Endothelial cell of umbilical vein (primary cell): ENCODE measurements at regions not wholly inside any gene's neighbourhood (a gene's known extent, or its start where the extent isn't known, plus 50 kb on each side); places are given as distances from the start of the nearest gene placed in this dataset.

Experiments used
- BruUV-seq: library from RNA; stranded (reverse); fragments of 400-500 nt; replicated peaks from 2 replicates; lab custom pipeline; 2021; lab: Mats Ljungman, UMichigan
- CTCF ChIA-PET: fragments of 300-600, 350-600 bp; sonication (Branson Sonifier 250); formaldehyde crosslinking; loops from one replicate; lab custom pipeline; 2021; ENCODE audit warnings: antibody characterized with exemption, inconsistent platforms; lab: Charles Lee
- POLR2A ChIA-PET: fragments of 300-600, 350-600 bp; sonication (Branson Sonifier 250); formaldehyde crosslinking; loops from one replicate; lab custom pipeline; 2021; ENCODE audit warnings: antibody characterized with exemption, inconsistent platforms; lab: Charles Lee
- DNase-seq: peaks from one replicate; pipeline ENCODE4 v3.0.0-alpha.2; 2011; ENCODE audit warnings: low read depth, low spot score
- FAIRE-seq: peaks from 2 replicates; lab custom pipeline; 2011; peaks lifted over from hg19 to GRCh38; lab: Jason Lieb, UNC
- H2AFZ ChIP-seq: 2 replicates; pipeline ENCODE4 v1.6.0; 2012; ENCODE audit warnings: low read depth, low read length, control low read depth, inconsistent platforms
- H3K27ac ChIP-seq: 2 replicates; pipeline ENCODE4 v1.5.1; 2011; ENCODE audit warnings: low read depth, mild to moderate bottlenecking, control low read depth, low read length, moderate library complexity; ENCODE audit not compliant: insufficient read depth
- H3K27me3 ChIP-seq, 2 experiments: 2 replicates each; pipeline versions ENCODE4 v1.6.0 to v1.6.1; 2011; ENCODE audit warnings: low read length in 2 of 2, mixed read lengths in 1 of 2; ENCODE audit not compliant: control insufficient read depth in 2 of 2, insufficient read depth in 2 of 2
- H3K36me3 ChIP-seq, 2 experiments: 2 replicates in 1 of 2; 3 replicates in 1 of 2; pipeline ENCODE4 v1.5.1; 2011; ENCODE audit warnings: low read length in 2 of 2, mild to moderate bottlenecking in 1 of 2, moderate library complexity in 1 of 2; ENCODE audit not compliant: control insufficient read depth in 2 of 2, insufficient read depth in 2 of 2; ENCODE audit errors: extremely low read depth in 1 of 2
- H3K4me1 ChIP-seq: 3 replicates; pipeline ENCODE4 v1.5.1; 2011; ENCODE audit warnings: mild to moderate bottlenecking, low read length; ENCODE audit not compliant: control insufficient read depth, insufficient read depth; ENCODE audit errors: extremely low read depth
- H3K4me2 ChIP-seq: 2 replicates; pipeline ENCODE4 v1.6.1; 2011; ENCODE audit warnings: low read length, control low read depth, mixed read lengths; ENCODE audit not compliant: insufficient read depth
- H3K4me3 ChIP-seq, 3 experiments: fragments of 200-600 bp in 1 of 3; sonication (generic), shearing (Covaris generic) in 1 of 3; replicated peaks in 1 of 3; 2 replicates each; pipeline ENCODE4 v1.5.1; 2011 to 2016; ENCODE audit warnings: control low read depth in 3 of 3, low read length in 3 of 3, mild to moderate bottlenecking in 2 of 3, inconsistent platforms in 1 of 3, low read depth in 1 of 3, moderate library complexity in 1 of 3; ENCODE audit not compliant: insufficient read depth in 1 of 3
- H3K79me2 ChIP-seq: 2 replicates; pipeline ENCODE4 v1.6.0; 2012; ENCODE audit warnings: low read length, inconsistent platforms; ENCODE audit not compliant: control insufficient read depth, insufficient read depth
- H3K9ac ChIP-seq: replicated peaks from 2 replicates; pipeline ENCODE3; 2011; ENCODE audit warnings: low read length, control low read depth; ENCODE audit not compliant: insufficient read depth; ENCODE audit errors: extremely low read depth
- H3K9me1 ChIP-seq: replicated peaks from 3 replicates; pipeline ENCODE4 v1.6.0; 2011; ENCODE audit warnings: mild to moderate bottlenecking, low read length; ENCODE audit not compliant: control insufficient read depth, insufficient read depth; ENCODE audit errors: extremely low read depth
- H3K9me3 ChIP-seq: replicated peaks from 2 replicates; pipeline ENCODE4 v1.5.1; 2012; ENCODE audit warnings: low read length, inconsistent platforms; ENCODE audit not compliant: control insufficient read depth, insufficient read depth
- H4K20me1 ChIP-seq: replicated peaks from 2 replicates; pipeline ENCODE3; 2011; ENCODE audit warnings: mild to moderate bottlenecking, low read length; ENCODE audit not compliant: control insufficient read depth, insufficient read depth; ENCODE audit errors: extremely low read depth
- CTCF ChIP-seq, 2 donors: IDR thresholded peaks; 1 replicate in 1 of 2; 2 replicates in 1 of 2; pipeline ENCODE4 v1.5.1; 2011; ENCODE audit warnings: low read length in 2 of 2, mild to moderate bottlenecking in 2 of 2, moderate library complexity in 2 of 2, control low read depth in 1 of 2, inconsistent platforms in 1 of 2, low read depth in 1 of 2; ENCODE audit not compliant: insufficient read depth in 1 of 2; ENCODE audit errors: extremely low read depth in 1 of 2
- GATA2 ChIP-seq: IDR thresholded peaks from 2 replicates; pipeline ENCODE4 v1.7.0; 2011; ENCODE audit warnings: low read depth, mild to moderate bottlenecking, moderate library complexity, mixed read lengths, low read length; ENCODE audit not compliant: insufficient read length, insufficient read depth
- JUN ChIP-seq: IDR thresholded peaks from 2 replicates; pipeline ENCODE4 v1.6.1; 2011; ENCODE audit warnings: borderline replicate concordance, low read depth; ENCODE audit not compliant: insufficient read length, insufficient read depth
- MAX ChIP-seq: IDR thresholded peaks from 2 replicates; pipeline ENCODE4 v1.6.1; 2011; ENCODE audit not compliant: insufficient read depth, insufficient read length
- MYC ChIP-seq: IDR thresholded peaks from one replicate; pipeline ENCODE4 v1.6.1; 2011; ENCODE audit warnings: mild to moderate bottlenecking, low read depth, low read length
- POLR2A ChIP-seq: IDR thresholded peaks from 2 replicates; pipeline ENCODE4 v1.6.1; 2012; ENCODE audit warnings: low read depth, mild to moderate bottlenecking, control low read depth, low read length
- dilution Hi-C: fragments of 300-500 bp; cut with MboI; formaldehyde crosslinking; loops from one replicate; pipeline ENCODE4 v1.15.0; 2019; ENCODE audit warnings: low sequenced_read_pairs; ENCODE audit not compliant: extremely low pct_ligation_motif_present
- intact Hi-C: fragments of 100-400 bp; cut with micrococcal nuclease; formaldehyde crosslinking; loops from one replicate; pipeline ENCODE4 v1.10.0; 2022

- no peak for TF ChIP-seq CTCF (IDR thresholded peaks at IDR 0.05; ENCODE audit: extremely low read depth in 1 of 2, insufficient read depth in 1 of 2, low read depth in 1 of 2, low read length in 2 of 2)
- no peak for TF ChIP-seq JUN
- no peak for TF ChIP-seq POLR2A
- TF ChIP-seq MAX, result no peak
- ChIA-PET POLR2A (no interaction called here), CTCF (no interaction called here)
- intact Hi-C loops, result no loop called here
- H3K4me2 ChIP-seq, result no peak overlapping the region
- no peak overlapping the region for H3K9ac ChIP-seq
- no peaks in the 10 kb centered on the region for H3K27me3 ChIP-seq
- DNase-seq (no peak), FAIRE-seq (no peak)
- no peak overlapping the region for H3K4me3 ChIP-seq
- H3K4me1 ChIP-seq, result no peaks in the 10 kb centered on the region
- no peaks in the 10 kb centered on the region for H3K79me2 ChIP-seq
- no TSS peak for BruUV-seq
- H3K9me1 ChIP-seq, result no peaks in the 10 kb centered on the region
- H2AFZ ChIP-seq, result no peak overlapping the region
- H3K36me3 ChIP-seq, result no peaks in the 10 kb centered on the region
- H3K27ac ChIP-seq, result no peak overlapping the region
- dilution Hi-C loops, result no loop called here
- H3K9me3 ChIP-seq, result no peaks in the 10 kb centered on the region
- H4K20me1 ChIP-seq, result no peaks in the 10 kb centered on the region
These were observed 172.2 kb downstream of the TFAP2B start for GRCh38 chr6:50990750-50991446.

- no peak for TF ChIP-seq MYC
- TF ChIP-seq GATA2, result no peak
- no peak for TF ChIP-seq POLR2A
- TF ChIP-seq MAX, result no peak
- TF ChIP-seq CTCF (IDR thresholded peaks at IDR 0.05; ENCODE audit: extremely low read depth in 1 of 2, insufficient read depth in 1 of 2, low read depth in 1 of 2, low read length in 2 of 2), result no peak
- ChIA-PET CTCF (no interaction called here), POLR2A (no interaction called here)
- no peaks in the 10 kb centered on the region for H3K79me2 ChIP-seq
- H3K27ac ChIP-seq, result no peak overlapping the region
- H3K9me3 ChIP-seq, result no peaks in the 10 kb centered on the region
- no peak overlapping the region for H3K4me2 ChIP-seq
- no peaks in the 10 kb centered on the region for H3K36me3 ChIP-seq
- no peak overlapping the region for H2AFZ ChIP-seq
- H3K4me3 ChIP-seq, result no peak overlapping the region
- no peaks in the 10 kb centered on the region for H3K4me1 ChIP-seq
- intact Hi-C loops, result no loop called here
- no peak overlapping the region for H3K9ac ChIP-seq
- no peaks in the 10 kb centered on the region for H4K20me1 ChIP-seq
- FAIRE-seq (no peak), DNase-seq (no peak)
- H3K27me3 ChIP-seq, result no peaks in the 10 kb centered on the region
- dilution Hi-C loops, result no loop called here
- BruUV-seq, result no TSS peak
- no peaks in the 10 kb centered on the region for H3K9me1 ChIP-seq
These were observed 173.6 kb downstream of the TFAP2B start for GRCh38 chr6:50992232-50992631.
